ENCODE measurements at regions not wholly inside any gene's neighbourhood (a gene's known extent, or its start where the extent isn't known, plus 50 kb on each side); places are given as distances from the start of the nearest gene placed in this dataset.
"Not testable (repeated sequence)": the region's sequence is repeated elsewhere in the genome, so short reads cannot be mapped to it uniquely, and the experiment has no call there.

DNA sequence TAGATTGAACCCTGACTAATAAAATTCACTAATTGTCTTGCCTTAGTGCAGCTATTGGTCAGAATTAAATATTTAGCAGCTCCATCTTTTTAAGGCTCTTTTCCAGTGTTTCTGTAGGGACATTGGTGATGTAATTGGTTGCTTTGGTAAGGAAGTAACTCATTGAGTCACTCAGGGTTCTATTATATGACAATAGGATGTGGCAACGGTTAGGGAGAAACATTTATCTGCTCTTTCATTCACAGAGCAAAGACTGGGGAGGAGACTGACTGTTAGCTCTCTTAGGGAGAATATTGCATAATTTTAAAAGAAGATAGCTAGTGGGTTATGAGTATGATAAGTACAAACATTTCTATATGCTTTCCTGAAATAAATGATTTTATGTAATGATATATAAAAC lies 616.5 kb downstream of the TRHDE start:
- H3K27ac Mint-ChIP-seq, result no peak overlapping the region
- H3K27me3 Mint-ChIP-seq, result no peaks in the 10 kb centered on the region
- H3K9me3 Mint-ChIP-seq, result no peaks in the 10 kb centered on the region
- no peaks in the 10 kb centered on the region for H3K36me3 Mint-ChIP-seq (ENCODE audit: low read depth)
- no peak overlapping the region for H3K4me3 Mint-ChIP-seq
- intact Hi-C loops (cut with micrococcal nuclease), result no loop called here
- no peaks in the 10 kb centered on the region for H3K4me1 Mint-ChIP-seq (ENCODE audit: low read depth)

DNA sequence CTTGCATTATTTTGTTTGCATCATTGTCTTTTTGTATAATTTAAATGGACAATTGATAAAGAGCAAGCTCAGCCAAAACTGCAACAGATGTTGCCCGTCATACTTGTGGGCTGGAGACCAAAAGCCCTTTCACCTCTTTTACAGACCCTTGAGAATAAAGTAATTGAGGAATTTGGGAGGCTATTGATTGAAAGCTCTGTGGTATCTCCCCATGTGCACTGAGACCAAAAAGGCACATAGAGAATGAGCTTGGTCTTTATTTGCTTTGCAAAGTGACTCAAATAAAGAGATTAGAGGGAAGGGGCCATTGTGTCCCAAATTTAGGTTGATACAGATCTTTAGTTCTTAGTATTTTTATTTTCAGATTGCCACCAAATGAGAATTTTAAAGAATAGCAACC lies 617.6 kb downstream of the TRHDE start:
- Mint-ChIP-seq H3K27ac (no peak overlapping the region), H3K4me3 (no peak overlapping the region), H3K27me3 (no peaks in the 10 kb centered on the region), H3K4me1 (ENCODE audit: low read depth) (no peaks in the 10 kb centered on the region), H3K36me3 (ENCODE audit: low read depth) (no peaks in the 10 kb centered on the region), H3K9me3 (no peaks in the 10 kb centered on the region)
- intact Hi-C loops (cut with micrococcal nuclease), result no loop called here

DNA sequence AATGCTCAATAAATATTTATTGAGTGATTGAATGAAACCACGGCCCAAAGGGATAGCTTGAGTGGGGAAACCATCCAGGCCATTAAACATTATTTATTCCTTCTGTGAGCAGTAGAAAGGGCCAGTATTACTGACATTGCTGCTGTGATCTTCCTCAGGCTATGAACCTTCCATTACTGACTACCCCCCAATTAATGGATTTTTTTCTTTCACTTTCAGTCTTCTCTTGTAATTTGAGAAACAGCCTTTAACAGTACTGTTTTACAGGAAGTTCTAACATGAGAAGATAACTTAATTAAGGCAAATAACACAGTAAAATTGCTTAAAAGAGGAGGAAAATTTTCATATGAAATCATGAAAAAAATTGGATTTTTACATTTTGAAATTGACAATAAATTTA lies 629.5 kb downstream of the TRHDE start:
- Mint-ChIP-seq H3K4me3 (no peak overlapping the region), H3K27ac (no peak overlapping the region), H3K36me3 (ENCODE audit: low read depth) (no peaks in the 10 kb centered on the region), H3K9me3 (peaks cover 3% of the 10 kb centered on the region), H3K27me3 (no peaks in the 10 kb centered on the region), H3K4me1 (ENCODE audit: low read depth) (no peaks in the 10 kb centered on the region)
- intact Hi-C loops (cut with micrococcal nuclease), result no loop called here

DNA sequence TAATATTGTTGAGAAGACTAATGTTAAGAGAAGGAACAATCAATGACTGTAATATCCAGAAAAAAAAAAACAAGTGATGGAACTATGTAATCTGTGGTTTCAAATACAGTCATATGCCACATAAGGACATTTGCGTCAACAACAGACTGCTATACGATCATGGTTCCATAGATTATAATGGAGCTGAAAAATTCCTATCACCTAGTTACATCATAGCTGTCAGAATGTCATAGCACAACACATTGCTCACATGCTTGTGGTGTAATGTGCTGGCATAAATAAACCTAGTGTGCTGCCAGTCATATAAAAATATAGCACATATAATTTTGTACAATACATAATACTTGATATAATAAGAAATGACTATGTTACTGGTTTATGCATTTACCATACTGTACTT lies 653.5 kb downstream of the TRHDE start:
- intact Hi-C loops (cut with micrococcal nuclease), result no loop called here
- no peaks in the 10 kb centered on the region for H3K9me3 Mint-ChIP-seq
- H3K27me3 Mint-ChIP-seq, result no peaks in the 10 kb centered on the region
- no peaks in the 10 kb centered on the region for H3K4me1 Mint-ChIP-seq (ENCODE audit: low read depth)
- no peaks in the 10 kb centered on the region for H3K36me3 Mint-ChIP-seq (ENCODE audit: low read depth)
- H3K4me3 Mint-ChIP-seq, result no peak overlapping the region
- no peak overlapping the region for H3K27ac Mint-ChIP-seq

DNA sequence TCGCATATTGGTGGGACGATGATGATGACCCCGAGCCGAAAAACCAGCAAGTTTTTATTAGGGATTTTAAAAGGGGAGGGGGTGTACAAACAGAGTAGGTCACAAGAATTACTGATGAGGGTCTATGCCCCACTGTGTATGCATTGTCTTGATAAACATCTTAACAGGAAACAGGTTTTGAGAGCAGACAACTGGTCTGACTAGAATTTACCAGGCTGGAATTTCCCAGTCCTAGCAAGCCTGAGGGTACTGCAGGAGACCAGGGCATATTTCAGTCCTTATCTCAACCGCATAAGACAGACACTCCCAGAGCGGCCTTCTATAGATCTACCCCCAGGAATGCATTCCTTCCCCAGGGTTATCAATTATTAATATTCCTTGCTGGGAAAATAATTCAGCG lies 659.7 kb downstream of the TRHDE start:
- H3K4me1 Mint-ChIP-seq (ENCODE audit: low read depth); H3K27ac Mint-ChIP-seq; H3K27me3 Mint-ChIP-seq; H3K4me3 Mint-ChIP-seq; intact Hi-C loops (cut with micrococcal nuclease); H3K36me3 Mint-ChIP-seq (ENCODE audit: low read depth): not testable (repeated sequence)
- H3K9me3 Mint-ChIP-seq, result peaks cover 33% of the 10 kb centered on the region

DNA sequence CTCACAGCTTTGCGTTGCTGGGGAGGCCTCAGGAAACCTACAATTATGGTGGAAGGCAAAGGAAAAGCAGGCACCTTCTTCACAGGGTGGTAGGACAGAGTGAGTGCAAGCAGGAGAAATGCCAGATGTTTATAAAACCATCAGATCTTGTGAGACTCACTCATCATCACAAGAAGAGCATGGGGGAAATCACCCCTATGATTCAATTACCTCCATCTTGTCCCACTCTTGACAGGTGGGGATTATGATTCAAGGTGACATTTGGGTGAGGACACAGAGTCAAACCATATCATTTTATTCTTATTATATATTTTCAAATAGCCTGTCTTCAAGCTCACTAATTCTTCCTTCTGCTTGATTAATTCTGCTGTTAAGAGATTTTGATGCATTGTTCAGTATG lies 665.3 kb downstream of the TRHDE start:
- Mint-ChIP-seq H3K9me3 (peaks cover 75% of the 10 kb centered on the region), H3K27ac (no peak overlapping the region), H3K27me3 (no peaks in the 10 kb centered on the region), H3K4me3 (no peak overlapping the region), H3K36me3 (ENCODE audit: low read depth) (no peaks in the 10 kb centered on the region), H3K4me1 (ENCODE audit: low read depth) (no peaks in the 10 kb centered on the region)
- intact Hi-C loops (cut with micrococcal nuclease), result no loop called here

DNA sequence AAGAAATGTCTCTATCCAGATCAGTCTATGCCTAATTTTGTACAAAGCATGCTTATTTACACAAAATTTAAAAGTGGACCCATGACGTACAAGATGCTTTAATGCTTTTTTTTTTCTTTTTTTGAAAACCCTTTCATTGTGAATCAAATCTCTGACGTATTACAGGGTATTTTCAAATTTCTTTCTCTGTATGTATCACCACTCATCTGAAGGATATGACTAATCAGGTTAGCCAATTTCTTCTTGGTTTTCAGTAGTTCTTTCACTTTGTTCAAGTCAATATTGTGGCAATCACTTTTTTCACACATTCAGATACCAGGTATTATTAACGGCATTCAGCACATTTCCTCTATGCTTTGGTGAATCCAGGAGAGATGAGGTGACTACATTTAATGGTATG lies 685.3 kb downstream of the TRHDE start:
- Mint-ChIP-seq H3K36me3 (ENCODE audit: low read depth) (no peaks in the 10 kb centered on the region), H3K27me3 (no peaks in the 10 kb centered on the region), H3K27ac (no peak overlapping the region), H3K9me3 (peaks cover 12% of the 10 kb centered on the region), H3K4me3 (no peak overlapping the region), H3K4me1 (ENCODE audit: low read depth) (no peaks in the 10 kb centered on the region)
- intact Hi-C loops (cut with micrococcal nuclease), result no loop called here

DNA sequence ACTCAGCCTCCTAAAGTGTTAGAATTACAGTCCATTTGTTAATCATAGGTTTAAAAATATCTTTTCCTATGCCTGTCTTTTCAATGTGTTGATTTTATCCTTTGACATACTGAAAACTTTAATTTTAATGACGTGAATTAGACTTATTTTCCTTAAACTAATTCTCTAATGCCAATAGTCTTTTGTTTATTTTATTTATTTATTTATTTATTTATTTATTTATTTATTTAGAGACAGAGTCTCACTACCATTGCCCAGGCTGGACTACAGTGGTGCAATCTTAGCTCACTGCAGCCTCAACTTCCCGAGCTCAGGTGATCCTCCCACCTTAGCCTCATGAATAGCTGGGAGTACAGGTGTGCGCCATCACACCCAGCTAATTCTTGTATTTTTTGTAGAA lies 694.5 kb downstream of the TRHDE start:
- H3K27me3 Mint-ChIP-seq, result no peaks in the 10 kb centered on the region
- H3K9me3 Mint-ChIP-seq, result peaks cover 39% of the 10 kb centered on the region
- no peaks in the 10 kb centered on the region for H3K4me1 Mint-ChIP-seq (ENCODE audit: low read depth)
- no peaks in the 10 kb centered on the region for H3K36me3 Mint-ChIP-seq (ENCODE audit: low read depth)
- intact Hi-C loops (cut with micrococcal nuclease), result no loop called here
- H3K27ac Mint-ChIP-seq, result no peak overlapping the region
- no peak overlapping the region for H3K4me3 Mint-ChIP-seq

DNA sequence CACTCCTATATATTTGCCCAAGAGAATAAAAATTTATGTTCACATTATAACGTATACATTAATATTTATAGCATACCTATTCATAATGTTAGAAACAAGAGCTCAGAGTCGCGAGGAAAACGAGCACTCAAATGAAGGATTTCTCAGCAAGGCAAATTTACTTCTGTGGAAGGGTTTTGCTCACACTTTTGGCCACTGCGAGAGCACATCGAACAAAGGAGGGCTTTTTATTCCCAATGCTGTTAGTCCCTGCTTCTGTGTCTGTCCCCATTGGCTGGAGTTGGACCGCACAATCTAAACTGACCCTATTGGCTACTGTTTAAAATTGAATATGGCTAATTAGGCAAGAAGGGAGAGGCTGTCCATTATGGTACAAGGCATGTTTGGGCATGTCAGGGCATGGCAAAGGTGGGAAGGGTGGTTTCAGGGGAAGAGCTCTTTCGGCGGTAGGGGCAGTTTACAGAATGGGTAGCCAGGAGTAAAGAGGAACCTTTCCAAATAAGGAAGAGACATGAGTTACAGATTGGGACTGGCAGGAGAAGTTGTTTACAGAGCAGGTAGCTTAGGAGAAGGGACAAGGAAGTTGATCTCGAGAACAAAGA lies 702.9 kb downstream of the TRHDE start:
- H3K9me3 Mint-ChIP-seq, result peaks cover 55% of the 10 kb centered on the region
- intact Hi-C loops (cut with micrococcal nuclease), result no loop called here

DNA sequence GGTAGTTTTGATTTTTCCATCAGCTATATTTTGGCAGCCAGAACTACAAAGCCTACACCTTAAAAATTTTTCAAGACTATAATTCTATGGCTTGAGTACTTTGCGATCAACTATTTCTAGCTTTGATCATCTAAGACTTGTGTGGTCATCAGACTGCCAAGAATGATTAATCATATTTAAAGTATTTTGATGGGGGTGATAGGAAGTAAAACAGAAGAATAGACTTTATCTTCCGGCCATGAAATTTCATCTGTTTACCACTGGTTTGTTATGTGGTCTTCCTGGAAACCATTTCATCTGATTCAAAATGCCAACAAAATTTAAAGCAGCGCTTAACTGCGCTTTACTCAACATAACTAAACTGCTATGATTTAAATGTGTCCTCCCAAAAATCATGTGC lies 706.8 kb downstream of the TRHDE start:
- Mint-ChIP-seq H3K4me1 (ENCODE audit: low read depth) (no peaks in the 10 kb centered on the region), H3K9me3 (peaks cover 47% of the 10 kb centered on the region), H3K27ac (no peak overlapping the region), H3K27me3 (no peaks in the 10 kb centered on the region), H3K4me3 (no peak overlapping the region), H3K36me3 (ENCODE audit: low read depth) (no peaks in the 10 kb centered on the region)
- intact Hi-C loops (cut with micrococcal nuclease), result no loop called here

More for the DNA sequence above, 702.9 kb downstream of the TRHDE start:
- Mint-ChIP-seq H3K36me3 (ENCODE audit: low read depth) (no peaks in the 10 kb centered on the region), H3K4me3 (no peak overlapping the region), H3K4me1 (ENCODE audit: low read depth) (no peaks in the 10 kb centered on the region), H3K27me3 (no peaks in the 10 kb centered on the region), H3K27ac (no peak overlapping the region)

DNA sequence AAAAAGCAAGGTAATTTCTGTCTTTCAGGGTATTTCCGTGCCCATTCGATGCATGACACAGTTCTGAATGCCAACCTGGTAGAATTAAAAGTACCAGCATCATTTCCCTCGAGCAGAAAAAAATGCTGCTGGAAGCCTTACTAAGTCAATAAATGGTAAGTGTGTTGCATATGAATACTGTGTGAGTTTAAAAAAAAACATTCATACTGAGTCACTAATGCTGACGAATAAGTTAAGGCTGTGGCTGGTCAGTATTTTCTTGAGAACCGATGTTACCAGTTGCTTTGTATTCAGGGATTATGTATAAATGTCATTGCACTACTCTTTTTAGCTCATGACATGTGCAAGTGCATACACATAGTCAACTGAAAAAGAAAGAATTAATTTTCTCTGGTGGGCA lies 710.2 kb downstream of the TRHDE start:
- intact Hi-C loops (cut with micrococcal nuclease), result no loop called here
- Mint-ChIP-seq H3K4me1 (ENCODE audit: low read depth) (no peaks in the 10 kb centered on the region), H3K27me3 (no peaks in the 10 kb centered on the region), H3K27ac (no peak overlapping the region), H3K4me3 (no peak overlapping the region), H3K9me3 (peaks cover 38% of the 10 kb centered on the region), H3K36me3 (ENCODE audit: low read depth) (no peaks in the 10 kb centered on the region)

DNA sequence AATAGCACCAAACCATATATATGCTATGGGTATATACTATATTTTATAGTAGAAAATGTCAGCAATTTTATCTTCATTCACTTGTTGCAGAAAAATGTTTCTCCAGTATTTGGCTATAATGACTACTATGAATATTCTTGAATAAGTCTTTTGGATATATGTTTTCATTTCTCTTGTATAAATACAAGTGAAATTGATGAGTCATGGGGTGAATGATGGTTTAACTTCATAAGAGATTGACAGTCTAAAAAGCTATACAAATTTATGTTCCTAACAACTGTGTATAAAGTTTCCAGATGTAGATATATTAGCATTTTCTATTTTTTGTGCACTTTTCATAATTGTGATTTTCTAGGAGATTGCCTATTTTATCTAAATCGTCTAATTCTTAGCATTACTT lies 714.8 kb downstream of the TRHDE start:
- Mint-ChIP-seq H3K9me3 (peaks cover 36% of the 10 kb centered on the region), H3K4me1 (ENCODE audit: low read depth) (no peaks in the 10 kb centered on the region), H3K4me3 (no peak overlapping the region), H3K36me3 (ENCODE audit: low read depth) (no peaks in the 10 kb centered on the region), H3K27me3 (no peaks in the 10 kb centered on the region), H3K27ac (no peak overlapping the region)
- intact Hi-C loops (cut with micrococcal nuclease), result no loop called here

DNA sequence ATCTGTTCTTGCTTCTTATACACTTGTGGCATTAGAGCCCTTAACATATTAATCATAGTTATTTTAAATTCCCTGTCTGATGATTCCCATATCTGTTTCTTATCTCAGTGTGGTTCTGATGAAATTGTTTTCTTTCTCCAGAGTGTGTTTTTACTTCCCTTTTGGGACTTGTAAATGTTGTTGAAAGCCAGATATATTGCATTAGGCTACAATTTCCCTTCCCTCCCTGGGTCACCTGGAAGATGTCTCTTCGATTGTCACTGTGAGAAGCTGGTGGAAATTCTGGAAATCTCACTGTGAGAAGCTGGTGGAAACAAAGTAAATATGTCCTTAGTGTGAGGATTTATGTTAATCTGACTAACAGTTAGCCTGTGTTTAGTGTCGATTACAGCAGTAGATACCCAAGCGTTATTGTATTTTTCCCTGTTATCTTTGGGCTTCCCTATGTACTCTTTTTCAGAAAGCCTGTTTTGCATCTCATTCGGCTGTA lies 717.3 kb downstream of the TRHDE start:
- H3K27me3 Mint-ChIP-seq, result no peaks in the 10 kb centered on the region
- H3K4me1 Mint-ChIP-seq (ENCODE audit: low read depth), result no peaks in the 10 kb centered on the region
- intact Hi-C loops (cut with micrococcal nuclease), result no loop called here
- peaks cover 38% of the 10 kb centered on the region for H3K9me3 Mint-ChIP-seq
- no peaks in the 10 kb centered on the region for H3K36me3 Mint-ChIP-seq (ENCODE audit: low read depth)
- no peak overlapping the region for H3K27ac Mint-ChIP-seq
- no peak overlapping the region for H3K4me3 Mint-ChIP-seq

DNA sequence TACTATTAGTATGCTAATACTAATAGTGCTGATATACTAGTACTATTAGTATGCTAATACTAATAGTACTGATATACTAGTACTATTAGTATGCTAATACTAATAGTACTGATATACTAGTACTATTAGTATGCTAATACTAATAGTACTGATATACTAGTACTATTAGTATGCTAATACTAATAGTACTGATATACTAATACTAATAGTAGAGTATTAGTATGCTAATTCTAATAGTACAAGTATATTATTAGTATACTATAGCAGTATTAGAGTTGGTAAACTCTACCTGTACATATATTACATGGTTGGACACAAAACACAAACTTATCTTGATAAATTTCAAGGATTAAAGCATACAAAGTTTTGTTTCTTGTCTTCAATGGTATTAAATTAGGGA lies 722.9 kb downstream of the TRHDE start:
- H3K4me3 Mint-ChIP-seq; H3K36me3 Mint-ChIP-seq (ENCODE audit: low read depth); intact Hi-C loops (cut with micrococcal nuclease); H3K27ac Mint-ChIP-seq; H3K4me1 Mint-ChIP-seq (ENCODE audit: low read depth); H3K27me3 Mint-ChIP-seq: not testable (repeated sequence)
- H3K9me3 Mint-ChIP-seq, result peaks cover 34% of the 10 kb centered on the region

DNA sequence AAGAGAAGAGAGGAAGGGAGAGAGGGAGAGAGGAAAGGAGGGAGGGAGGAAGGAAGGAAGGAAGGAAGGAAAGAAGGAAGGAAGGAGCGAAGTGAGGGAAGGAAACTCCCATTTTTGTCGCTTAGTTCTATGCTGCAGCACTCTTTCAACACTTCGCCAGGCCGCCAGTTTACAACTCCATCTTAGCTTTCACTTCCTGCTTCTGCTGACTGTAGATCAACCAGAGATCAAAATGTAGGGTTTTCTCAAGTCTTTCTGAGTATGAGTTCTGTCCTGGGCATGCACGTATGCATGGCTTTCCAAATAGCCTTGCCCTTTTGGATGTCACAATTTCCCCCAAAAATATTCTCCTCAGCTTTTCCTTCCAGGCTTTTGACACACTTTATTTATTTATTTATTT lies 723.4 kb downstream of the TRHDE start:
- H3K27ac Mint-ChIP-seq, result no peak overlapping the region
- H3K4me1 Mint-ChIP-seq (ENCODE audit: low read depth), result no peaks in the 10 kb centered on the region
- H3K9me3 Mint-ChIP-seq, result peaks cover 28% of the 10 kb centered on the region
- H3K27me3 Mint-ChIP-seq, result no peaks in the 10 kb centered on the region
- no peaks in the 10 kb centered on the region for H3K36me3 Mint-ChIP-seq (ENCODE audit: low read depth)
- intact Hi-C loops (cut with micrococcal nuclease), result no loop called here
- no peak overlapping the region for H3K4me3 Mint-ChIP-seq

Data from dendritic cell treated with granulocyte-macrophage colony-stimulating factor and Interleukin-4, amounts not matched to agents 40 ng/mL and 50 ng/mL, for 4 days (primary cell).